Left lobe of liver (tissue), 2 donors: ENCODE measurements at regions not wholly inside any gene's neighbourhood (a gene's known extent, or its start where the extent isn't known, plus 50 kb on each side); places are given as distances from the start of the nearest gene placed in this dataset.
"Not testable (repeated sequence)": the region's sequence is repeated elsewhere in the genome, so short reads cannot be mapped to it uniquely, and the experiment has no call there.

ENCODE experiments used
- ATAC-seq: fragments of 200-7000 bp; cut with Tn5 transposase; one replicate; pipeline ENCODE4 v1.9.1; 2020; ENCODE audit warnings: mild to moderate bottlenecking, moderate library complexity
- DNase-seq: peaks from one replicate; pipeline ENCODE4 v3.0.0-alpha.2; 2020; ENCODE audit warnings: low spot score
- donor health status: DM: no; HTN: no; CAD: no; lungs with moderate emphysema.
- donor health status: DM: no; HTN: yes; CAD: no.

DNA sequence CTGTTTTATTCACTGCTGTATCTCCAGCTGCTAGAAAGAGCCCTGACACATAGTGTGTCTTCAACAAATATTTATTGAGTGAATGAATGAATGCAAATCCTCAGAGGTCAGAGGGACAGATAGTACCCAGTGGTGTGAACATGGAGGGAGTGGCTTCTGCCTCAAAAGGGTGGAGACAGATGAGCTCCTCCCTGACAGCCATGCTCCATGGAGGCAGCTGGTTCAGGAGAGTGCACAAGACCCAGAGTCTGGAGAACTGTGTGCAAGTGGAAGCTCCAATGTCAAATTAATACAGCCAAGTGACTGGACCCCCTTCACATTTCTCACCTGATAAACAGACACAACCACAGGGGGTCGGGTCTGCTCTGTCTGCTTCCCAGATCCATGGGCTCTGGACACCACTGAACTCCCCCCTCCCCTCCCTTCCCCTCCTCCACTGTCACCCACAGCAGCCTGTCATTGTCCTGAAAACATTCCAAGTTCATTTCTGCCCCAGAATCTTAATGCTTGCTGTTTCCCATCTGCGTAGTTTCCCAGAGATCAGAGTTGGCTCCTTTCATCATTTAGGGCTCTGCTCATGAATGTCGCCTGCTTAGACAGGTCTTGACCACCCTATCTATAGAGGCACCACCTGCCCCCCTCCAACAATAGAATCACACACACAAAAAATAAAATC is 312.9 kb upstream of the PODXL start:
- no peak for DNase-seq
- no peak for ATAC-seq

DNA sequence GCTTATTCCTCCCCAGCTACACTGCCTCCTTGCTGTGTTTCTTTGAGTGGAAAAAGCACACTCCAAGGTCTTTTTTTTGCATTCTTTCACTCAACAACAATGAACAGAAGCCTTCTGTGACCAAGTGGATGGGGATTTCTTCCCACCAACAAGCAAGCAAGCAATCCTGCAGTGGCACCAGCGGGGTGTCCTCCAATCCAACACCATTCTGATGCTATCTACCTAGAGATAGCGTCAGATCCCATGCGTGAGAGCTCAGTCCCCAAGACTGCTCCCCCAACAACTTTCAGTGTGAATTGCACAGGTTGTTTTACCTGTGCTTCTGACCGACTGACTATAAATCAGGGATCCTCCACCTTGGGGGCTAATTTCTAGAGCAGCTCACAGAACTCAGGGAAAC is 311.0 kb upstream of the PODXL start:
- no peak for ATAC-seq
- no peak for DNase-seq

DNA sequence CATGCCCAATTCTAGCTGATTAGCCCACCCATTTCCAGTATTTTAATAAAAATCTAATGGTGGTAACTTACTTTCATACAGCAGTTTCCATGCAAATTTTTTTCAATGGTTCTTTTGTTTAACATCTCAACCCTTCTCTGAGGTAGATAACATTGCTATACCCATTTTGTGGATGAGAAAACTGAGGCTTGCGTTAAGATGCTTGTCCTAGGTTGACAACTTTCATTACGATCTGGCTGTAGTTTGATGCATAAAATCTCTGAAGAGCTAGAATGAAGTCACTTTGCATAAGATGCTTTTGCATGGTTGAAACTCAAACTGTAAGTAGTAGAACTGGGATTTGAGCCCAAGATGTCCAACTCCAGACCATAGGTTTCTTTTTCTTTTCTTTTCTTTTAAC is 309.5 kb upstream of the PODXL start:
- ATAC-seq = no peak
- DNase-seq = no peak

DNA sequence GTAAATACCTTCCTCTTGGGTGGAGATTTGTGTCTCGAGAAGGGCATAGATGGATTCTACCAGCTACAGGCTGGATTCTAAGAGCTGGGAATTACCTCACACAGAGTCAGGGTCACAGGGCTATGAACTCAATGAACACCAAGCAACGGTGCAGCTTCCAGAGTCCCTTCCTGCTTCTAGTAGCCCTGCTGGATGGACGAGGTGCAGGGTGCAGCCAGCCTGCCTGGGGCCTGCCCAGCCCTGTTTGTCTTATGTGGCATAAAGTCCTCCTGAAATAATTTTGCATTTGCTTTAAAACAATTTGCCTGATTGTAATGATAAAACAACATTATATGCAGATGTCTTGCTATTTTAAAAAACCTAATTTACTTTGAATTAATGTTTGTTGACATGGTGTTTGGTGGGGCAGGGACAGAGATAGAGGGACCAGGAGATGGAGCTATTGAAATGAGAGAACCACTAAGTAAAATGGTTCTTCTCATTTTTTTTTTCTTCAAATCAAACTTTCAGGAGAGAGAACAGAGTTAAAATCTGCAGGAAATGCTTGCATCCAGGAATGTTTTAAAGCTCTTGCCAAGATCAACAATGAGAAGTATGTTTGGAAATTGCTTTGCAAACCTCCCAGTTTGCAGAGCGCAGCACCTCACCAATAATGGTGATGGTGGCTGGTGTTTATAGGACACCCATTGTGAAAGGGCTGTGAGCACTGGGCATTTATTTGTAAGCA is 305.4 kb upstream of the PODXL start:
- no peak for DNase-seq
- ATAC-seq = no peak

DNA sequence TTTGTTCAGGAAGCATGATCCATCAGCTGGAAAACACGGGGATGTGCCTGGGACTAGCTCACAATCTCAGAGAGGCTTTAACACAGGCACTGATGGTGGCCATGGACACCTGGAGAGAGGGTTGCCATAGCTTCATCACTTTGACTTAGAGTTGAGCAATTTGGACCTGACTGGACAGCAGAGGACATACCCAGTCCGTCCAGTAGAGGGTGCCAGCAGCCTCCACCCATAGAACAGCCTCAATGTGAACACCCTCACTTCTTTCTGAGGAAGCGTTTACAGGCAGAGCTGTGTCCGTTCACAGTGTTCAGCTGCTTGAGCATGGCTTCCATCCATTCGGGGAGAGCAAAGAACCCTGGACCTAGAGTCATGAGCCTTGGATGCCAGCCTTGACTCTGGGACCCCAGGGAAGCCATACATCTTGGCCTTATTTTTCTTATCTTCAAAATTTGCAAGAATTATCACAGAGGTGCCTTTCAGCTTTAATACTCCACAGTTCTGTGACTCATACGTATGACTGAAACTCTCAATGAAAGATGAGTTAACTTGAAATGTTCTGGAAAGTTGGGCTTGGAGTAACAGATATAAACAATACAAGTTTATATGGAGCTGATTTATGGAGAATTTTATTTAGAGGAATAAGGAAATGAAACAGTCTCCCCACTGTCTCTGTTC is 302.9 kb upstream of the PODXL start:
- DNase-seq = peak; percentile 56
- peak; percentile 98 for ATAC-seq

DNA sequence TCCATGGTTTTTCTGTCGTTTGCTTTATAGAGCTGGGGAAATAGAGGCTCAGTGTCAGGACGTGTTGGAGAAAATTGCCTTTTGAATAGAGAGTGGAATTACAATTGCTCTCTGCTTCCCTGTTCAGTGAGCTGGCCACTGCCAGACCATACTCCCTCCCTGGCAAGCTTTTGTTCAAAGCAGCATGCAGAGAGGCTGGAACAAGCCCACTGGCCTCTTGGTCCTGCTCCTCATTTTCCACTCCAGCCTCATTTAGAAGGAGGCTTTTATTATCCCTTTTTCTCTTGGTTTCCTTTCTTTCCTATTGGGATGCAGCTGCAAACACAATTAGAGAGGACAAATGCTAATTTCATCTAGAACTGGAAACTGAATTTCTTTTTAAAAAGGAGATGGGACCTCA is 302.2 kb upstream of the PODXL start:
- DNase-seq = no peak
- ATAC-seq = no peak

DNA sequence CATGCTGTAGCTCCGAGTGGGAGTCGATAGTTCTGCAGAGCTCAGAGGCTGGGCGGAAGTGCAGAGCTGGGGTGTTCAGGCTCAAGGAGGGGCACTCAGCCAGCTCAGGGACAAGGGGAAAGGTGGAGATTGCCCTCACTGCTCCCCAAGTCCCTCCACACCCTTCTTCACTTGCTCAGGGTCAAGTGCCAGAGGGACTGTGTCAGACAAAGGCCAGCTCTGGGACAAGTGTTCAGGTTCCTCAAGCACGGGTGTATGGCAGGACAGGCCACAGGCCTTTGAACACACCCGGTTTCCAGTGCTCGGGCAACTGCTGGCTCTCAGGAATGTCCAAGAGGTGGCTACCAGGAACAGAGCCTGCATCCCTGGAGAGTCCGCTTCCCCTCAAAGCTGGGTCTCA is 293.0 kb upstream of the PODXL start:
- DNase-seq = no peak
- ATAC-seq = no peak

- DNase-seq = no peak
- no peak for ATAC-seq
Observed at GRCh38 chr7:131848033-131848432, 291.6 kb upstream of the PODXL start.

DNA sequence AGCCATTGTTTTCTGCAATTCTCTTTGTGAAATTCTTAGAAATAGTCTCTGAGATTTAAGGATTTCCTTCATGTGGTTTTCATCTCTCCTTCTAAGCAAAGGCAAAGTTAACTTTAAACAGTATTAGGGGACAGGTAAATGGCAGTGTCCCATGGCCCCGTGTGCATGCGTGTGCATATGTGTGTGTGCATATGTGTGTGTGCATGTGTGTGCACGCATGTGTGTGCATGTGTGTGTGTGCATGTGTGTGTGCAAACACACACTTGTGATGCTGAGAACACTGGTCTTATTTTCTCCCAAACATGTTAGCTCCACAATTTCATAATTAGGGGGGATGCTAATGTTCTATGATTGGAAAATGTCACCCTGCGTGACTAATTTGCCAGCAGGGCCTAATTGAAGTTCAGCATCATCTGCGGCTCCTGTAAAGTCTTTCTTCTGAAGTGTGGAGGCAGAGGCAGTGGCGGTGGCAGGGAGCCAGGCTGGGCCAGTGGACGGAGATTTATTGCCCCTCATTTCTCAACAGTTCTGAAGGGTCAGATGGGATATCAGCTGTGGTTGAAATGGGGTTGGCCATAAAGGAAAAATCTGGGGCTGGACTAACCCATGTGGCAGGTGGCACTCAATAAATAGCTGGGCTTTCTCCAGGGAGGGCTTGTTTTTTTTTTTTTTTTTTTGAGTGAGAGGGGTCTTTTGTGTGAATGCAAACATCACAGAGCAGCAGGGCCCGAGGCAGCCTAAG is 289.3 kb upstream of the PODXL start:
- no peak for ATAC-seq
- no peak for DNase-seq

- DNase-seq = no peak
- ATAC-seq = no peak
Observed at GRCh38 chr7:131844369-131844768, 287.9 kb upstream of the PODXL start.

DNA sequence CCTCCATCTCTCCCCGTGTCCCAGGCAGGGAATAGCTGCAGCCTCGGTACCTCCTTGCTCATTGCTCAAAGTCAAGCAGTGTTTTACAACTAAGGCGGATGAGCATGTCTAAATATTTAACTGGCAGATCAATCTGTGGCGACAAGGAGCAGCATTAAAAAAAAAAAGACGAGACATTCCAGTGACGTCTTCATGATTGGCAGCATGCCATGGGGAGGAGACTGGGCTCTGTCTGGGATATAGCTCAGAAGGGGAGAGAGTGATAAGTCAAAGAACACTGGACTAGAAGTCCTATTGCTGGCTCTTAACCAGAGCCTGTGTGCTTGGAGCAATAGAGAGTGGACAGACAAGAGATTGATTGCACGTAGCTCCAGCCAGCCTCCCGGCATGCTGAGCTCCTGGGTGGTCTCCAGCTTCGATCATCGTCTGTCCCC is 287.5 kb upstream of the PODXL start:
- peak; percentile 40 for ATAC-seq
- no peak for DNase-seq

DNA sequence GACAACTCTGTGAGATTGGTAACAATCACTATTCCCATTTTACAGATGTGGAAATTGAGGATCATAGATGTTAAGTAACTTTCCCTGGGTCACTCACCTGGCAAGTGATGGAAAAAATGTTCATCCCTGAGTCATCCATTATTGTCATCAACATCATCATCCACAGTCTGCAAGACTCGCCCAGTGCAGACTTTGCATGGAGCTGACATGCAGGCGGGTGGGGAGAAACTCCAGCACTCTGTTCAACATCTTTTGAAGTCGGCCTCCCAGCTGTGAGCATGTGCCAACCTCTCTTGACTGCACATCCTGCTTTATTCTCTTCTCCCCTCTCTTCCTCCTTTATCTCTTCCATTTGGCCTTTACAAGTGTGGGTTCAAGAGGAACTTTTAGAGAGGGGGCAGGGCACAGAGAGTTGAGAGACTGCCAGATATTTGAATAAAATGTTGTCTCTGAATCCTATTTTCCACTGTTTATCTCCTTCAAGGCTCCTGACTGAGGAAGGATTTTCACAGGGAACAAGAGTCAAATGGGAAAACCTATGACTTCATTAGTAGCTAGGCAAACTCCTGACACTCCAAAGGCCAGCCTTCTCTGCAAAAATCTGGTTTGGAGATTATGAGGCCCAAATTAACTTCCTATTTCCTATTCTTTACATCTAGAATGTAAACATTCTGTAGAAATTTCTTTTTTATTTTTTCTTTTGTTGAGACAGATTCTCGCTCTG is 283.7 kb upstream of the PODXL start:
- DNase-seq = no peak
- ATAC-seq = no peak

DNA sequence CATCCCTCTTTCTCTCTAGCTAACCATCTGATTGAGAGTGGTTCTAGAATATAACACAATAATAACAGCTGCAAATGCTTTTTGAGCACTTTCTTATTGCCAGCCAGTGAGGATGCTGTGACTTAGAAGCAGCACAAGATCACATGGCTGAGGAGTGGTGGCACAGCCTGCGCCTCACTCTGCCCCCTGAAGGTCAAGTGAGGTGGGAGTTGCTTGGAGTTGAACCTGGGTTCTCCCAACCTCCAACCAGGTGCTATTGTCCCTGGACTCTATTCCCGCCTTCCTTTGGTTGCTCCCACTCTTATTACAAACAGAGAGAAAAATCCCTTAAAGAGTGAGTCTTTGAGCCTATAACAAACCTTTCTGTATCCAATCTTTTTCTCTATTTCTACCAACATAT is 280.3 kb upstream of the PODXL start:
- DNase-seq (no peak), ATAC-seq (no peak)

DNA sequence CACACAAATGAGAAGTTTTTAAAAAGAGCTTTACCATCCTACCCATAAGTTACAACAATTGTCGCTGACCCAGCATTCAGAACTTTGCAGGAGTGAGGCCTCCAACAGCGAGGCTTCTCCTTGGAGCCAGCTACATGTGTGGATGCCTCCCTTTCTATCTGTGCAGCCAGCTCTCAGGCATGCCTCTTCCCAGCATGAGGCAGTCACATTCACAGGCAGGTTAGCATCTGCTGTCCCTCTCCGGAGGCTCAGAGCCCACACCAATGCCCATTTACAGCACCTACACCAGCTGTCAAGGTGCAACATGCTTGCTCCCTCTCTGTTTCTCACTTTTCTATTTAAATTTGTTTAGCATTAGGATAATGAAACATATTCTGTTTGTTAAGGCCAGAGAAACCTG is 278.7 kb upstream of the PODXL start:
- no peak for DNase-seq
- no peak for ATAC-seq

GRCh38 chr7:131830681-131831080 is 274.3 kb upstream of the PODXL start:
- DNase-seq (no peak), ATAC-seq (no peak)

DNA sequence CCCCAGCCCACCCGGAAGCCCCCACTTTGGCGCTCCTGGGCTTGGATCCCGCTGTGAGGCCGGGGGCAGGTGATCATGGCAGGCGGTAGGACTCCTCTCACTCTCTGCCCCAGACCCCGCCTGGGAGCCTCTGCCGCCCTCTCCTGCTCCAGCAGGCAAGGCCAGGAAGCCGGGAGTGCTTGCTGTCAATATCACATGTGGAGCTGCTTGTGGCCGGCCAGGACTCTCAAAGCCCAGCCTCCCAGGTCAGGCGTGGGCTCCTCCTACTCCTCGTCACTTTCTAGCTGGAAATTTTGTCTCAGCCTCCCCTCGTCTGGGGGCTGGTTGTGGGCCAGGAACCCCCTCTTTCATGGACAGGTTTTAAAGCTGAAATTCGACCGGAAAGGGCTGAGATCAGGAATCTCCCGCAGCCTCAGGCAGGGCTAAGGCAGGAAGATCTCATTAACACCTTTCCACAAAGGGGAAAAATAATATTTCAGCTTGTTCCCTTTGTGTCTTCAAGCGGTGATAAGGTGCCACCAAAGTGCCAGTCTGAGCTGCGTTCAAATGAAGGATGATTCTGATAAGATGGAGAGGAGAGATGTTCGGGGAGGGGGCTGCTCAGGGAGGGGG is 273.6 kb upstream of the PODXL start:
- ATAC-seq (peak; percentile 49), DNase-seq (no peak)

GRCh38 chr7:131827421-131827820 is 271.0 kb upstream of the PODXL start:
- DNase-seq (no peak), ATAC-seq (no peak)

DNA sequence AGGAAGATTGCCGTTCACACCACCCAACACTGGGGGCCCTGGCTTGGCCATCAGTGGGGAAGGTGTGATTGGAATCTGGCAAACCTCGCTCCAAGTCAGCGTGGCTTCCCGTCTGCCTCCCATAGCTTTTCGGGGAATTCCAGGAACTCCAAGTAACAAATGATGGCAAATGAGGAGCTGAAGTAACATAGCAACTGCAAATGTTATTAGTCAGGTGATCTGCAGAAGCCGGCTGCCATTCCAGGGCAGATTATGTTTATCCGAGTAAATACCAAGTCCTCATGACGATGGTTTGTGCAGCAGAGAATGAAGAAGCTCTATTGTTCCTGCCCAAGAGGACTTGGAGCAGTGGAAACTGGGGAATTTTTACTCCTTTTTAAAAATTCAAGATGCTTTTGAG is 270.5 kb upstream of the PODXL start:
- DNase-seq (no peak), ATAC-seq (no peak)

- not testable (repeated sequence) for ATAC-seq, DNase-seq
Observed at GRCh38 chr7:131823961-131824440, 267.6 kb upstream of the PODXL start.

DNA sequence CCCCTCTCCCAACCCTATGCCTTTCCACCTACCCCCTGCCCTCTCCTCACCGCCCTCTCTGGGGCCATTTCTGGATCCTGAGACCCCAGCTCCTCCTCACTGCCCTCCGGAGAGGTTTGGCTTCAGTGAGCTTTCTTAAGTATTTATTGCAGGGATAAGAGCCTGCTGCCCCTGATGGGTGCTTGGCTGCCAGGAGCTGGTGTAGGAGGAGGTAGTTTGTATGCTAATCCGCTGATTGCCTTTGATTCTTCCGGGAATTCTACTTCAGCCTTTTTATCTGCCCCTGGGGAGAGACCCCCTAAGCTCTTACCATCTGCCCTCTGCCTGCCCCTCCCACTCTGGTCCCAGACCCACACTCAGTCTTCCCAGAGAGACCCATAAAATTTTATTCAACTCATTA is 263.5 kb upstream of the PODXL start:
- ATAC-seq = no peak

More for the DNA sequence above, 263.5 kb upstream of the PODXL start:
- no peak for DNase-seq
